Endometrium (tissue), 2 donors: ENCODE measurements at regions not wholly inside any gene's neighbourhood (a gene's known extent, or its start where the extent isn't known, plus 50 kb on each side); places are given as distances from the start of the nearest gene placed in this dataset.

ENCODE experiments used
- FAIRE-seq: peaks from 2 replicates; lab custom pipeline; 2012; peaks lifted over from hg19 to GRCh38; lab: Jason Lieb, UNC
- donor health status: control.
- donor health status: control.

DNA sequence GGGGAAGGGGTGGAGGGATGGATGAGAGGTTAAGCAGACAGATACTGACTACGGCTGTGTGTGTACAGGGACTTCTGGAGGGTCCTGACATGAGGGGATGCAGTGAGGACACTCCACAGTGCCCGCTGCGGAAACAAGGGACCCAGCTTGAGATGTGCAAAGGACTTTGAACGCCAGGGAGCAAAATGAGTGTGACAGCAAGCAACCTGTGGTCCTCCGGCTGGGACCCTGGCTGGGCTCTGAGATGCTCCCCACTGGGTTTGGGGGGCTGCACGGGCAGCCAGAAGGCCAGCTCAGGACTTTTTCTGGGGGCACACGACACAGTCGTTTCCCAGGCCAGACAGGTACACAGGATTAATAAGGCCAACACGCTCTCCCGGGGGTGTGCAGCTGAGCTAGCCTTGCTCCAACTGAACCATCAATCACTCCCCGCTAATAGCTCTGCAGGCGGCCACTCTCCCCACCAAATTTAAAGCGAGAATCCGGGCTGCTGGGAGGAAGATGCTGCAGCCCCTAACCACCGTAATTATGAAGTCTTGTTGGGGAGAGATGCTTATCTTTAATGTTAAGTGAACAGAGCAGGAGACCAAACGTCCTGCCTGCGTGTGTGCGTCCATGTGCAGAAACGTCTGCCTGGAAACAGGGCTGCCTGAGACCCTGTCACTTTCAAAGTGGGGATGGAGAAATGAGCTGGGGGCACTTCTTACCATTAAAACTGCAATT lies 51.6 kb upstream of the DLK1 start:
- no peak for FAIRE-seq

DNA sequence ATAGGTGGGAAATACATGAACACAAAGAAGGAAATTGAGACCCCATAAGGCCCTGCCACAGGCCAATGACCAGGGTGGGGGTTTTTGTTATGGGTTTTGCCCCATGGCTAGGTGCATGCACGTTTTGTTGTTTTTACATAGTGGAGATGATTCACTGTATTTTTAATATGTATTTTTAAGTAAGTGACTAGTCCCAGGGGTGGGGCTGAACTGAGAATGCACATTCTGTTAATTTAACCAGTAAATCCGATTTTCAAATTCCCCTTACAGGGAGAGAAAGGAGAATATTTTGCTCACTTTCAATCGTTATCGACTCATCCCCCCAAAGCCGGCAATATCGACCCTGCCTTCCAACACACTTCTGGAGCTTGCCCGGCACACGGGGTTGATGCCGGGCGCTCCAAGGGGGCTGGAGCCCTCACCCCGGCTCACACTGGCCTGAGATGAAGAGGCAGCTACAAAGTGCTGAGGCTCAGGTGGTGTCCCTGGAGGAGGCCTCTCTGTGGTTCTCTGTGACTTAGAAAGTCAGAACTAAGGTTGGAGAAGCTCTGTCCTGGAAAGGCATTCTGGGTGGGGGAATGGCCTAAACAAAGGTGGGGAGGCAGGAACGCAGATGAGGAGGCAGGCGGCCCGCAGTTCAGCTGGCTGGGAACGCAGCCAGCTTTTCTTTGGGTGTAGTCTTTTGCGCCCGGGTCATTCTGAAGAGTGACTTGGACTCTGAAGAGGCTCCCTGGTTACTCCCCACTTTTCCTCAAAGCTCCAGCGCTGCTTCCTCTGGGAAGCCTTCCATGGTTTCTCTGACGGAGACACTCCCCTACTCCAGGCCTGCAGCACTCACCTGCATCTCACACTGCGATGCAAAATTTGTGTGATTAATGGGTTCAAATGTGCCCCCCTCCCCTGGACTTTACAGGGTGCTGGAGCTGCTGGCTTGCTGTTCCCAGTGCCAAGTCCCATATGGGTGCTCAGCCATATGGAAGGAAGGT lies 50.7 kb upstream of the DLK1 start:
- no peak for FAIRE-seq
